Posterior vena cava (tissue), 2 donors: ENCODE measurements at regions not wholly inside any gene's neighbourhood (a gene's known extent, or its start where the extent isn't known, plus 50 kb on each side); places are given as distances from the start of the nearest gene placed in this dataset.
"Not testable (repeated sequence)": the region's sequence is repeated elsewhere in the genome, so short reads cannot be mapped to it uniquely, and the experiment has no call there.

Experiments
- DNase-seq: peaks from one replicate; pipeline ENCODE4 v3.0.0-alpha.2; 2020; ENCODE audit warnings: low spot score
- intact Hi-C, 2 donors: fragments of 100-400 bp; cut with DNase I; formaldehyde crosslinking; loops; one replicate each; pipeline versions ENCODE4 v1.14.1 to v1.14.2; 2022 to 2023
- donor health status: DM: yes; HTN: yes; CAD: no.
- donor health status: DM: yes; HTN: yes; CAD: no.

- intact Hi-C loops = no loop called here
- no peak for DNase-seq
These were observed 273.2 kb downstream of the LIG4 start for GRCh38 chr13:107942030-107942617.

GRCh38 chr13:107941345-107942029 is 273.8 kb downstream of the LIG4 start:
- no peak for DNase-seq
- intact Hi-C loops = no loop called here

- intact Hi-C loops = no loop called here
- DNase-seq = no peak
These were observed 277.5 kb downstream of the LIG4 start for GRCh38 chr13:107937848-107938247.

GRCh38 chr13:107931056-107931455 is 284.3 kb downstream of the LIG4 start:
- intact Hi-C loops = no loop called here
- DNase-seq = no peak

- intact Hi-C loops = no loop called here
- DNase-seq = no peak
These were observed 286.6 kb downstream of the LIG4 start for GRCh38 chr13:107928762-107929161.

- no peak for DNase-seq
- intact Hi-C loops = no loop called here
These were observed 287.8 kb downstream of the LIG4 start for GRCh38 chr13:107927557-107927956.

- intact Hi-C loops, DNase-seq: not testable (repeated sequence)
These were observed 288.8 kb downstream of the LIG4 start for GRCh38 chr13:107926515-107926914.

- intact Hi-C loops, DNase-seq: not testable (repeated sequence)
These were observed 298.4 kb downstream of the LIG4 start for GRCh38 chr13:107916902-107917301.

GRCh38 chr13:107912745-107913144 is 302.6 kb downstream of the LIG4 start:
- intact Hi-C loops = no loop called here
- no peak for DNase-seq

- intact Hi-C loops = no loop called here
- no peak for DNase-seq
These were observed 308.1 kb downstream of the LIG4 start for GRCh38 chr13:107907065-107907805.

GRCh38 chr13:107906131-107906530 is 309.2 kb downstream of the LIG4 start:
- no peak for DNase-seq
- intact Hi-C loops = no loop called here

GRCh38 chr13:107901996-107902562 is 313.3 kb downstream of the LIG4 start:
- intact Hi-C loops = no loop called here
- DNase-seq = no peak

- no peak for DNase-seq
- intact Hi-C loops = no loop called here
These were observed 314.1 kb downstream of the LIG4 start for GRCh38 chr13:107901230-107901629.

GRCh38 chr13:107900775-107901174 is 314.6 kb downstream of the LIG4 start:
- DNase-seq = no peak
- intact Hi-C loops = no loop called here

- intact Hi-C loops = no loop called here
- DNase-seq = no peak
These were observed 329.2 kb downstream of the LIG4 start for GRCh38 chr13:107886118-107886517.

GRCh38 chr13:107884564-107884963 is 330.8 kb downstream of the LIG4 start:
- intact Hi-C loops = no loop called here
- no peak for DNase-seq

GRCh38 chr13:107883561-107884175 is 331.7 kb downstream of the LIG4 start:
- DNase-seq = no peak
- intact Hi-C loops = no loop called here

GRCh38 chr13:107882708-107883560 is 332.4 kb downstream of the LIG4 start:
- DNase-seq = no peak
- intact Hi-C loops = no loop called here

- no peak for DNase-seq
- intact Hi-C loops = no loop called here
These were observed 334.0 kb downstream of the LIG4 start for GRCh38 chr13:107881362-107881761.
